ENCODE measurements at regions not wholly inside any gene's neighbourhood (a gene's known extent, or its start where the extent isn't known, plus 50 kb on each side); places are given as distances from the start of the nearest gene placed in this dataset.

GRCh38 chr13:90168953-90169352 lies 1178.5 kb upstream of the MIR17HG start:
- no peak for TF ChIP-seq EGR1 (IDR thresholded peaks at IDR 0.05; ENCODE audit: low read depth)
- TF ChIP-seq CTCF (IDR thresholded peaks at IDR 0.05 in 2 of 3, conservative IDR thresholded peaks at IDR 0.05 in 1 of 3; ENCODE audit: borderline replicate concordance in 1 of 3, insufficient read depth in 1 of 3, low read depth in 2 of 3, low read length in 2 of 3), result no peak
- TF ChIP-seq SRF (IDR thresholded peaks at IDR 0.05; ENCODE audit: low read depth), result no peak
- TF ChIP-seq YY1 (IDR thresholded peaks at IDR 0.05; ENCODE audit: extremely low read depth, insufficient replicate concordance, low read depth, low read length), result no peak
- no peak for TF ChIP-seq FOSL1 (IDR thresholded peaks at IDR 0.05; ENCODE audit: low read depth)
- TF ChIP-seq ZFX (IDR thresholded peaks at IDR 0.05), result no peak
- no peak for TF ChIP-seq MAX (IDR thresholded peaks at IDR 0.05)
- no peak for TF ChIP-seq POLR2AphosphoS5 (IDR thresholded peaks at IDR 0.05; ENCODE audit: low read depth, low read length)
- TF ChIP-seq ATF3 (IDR thresholded peaks at IDR 0.05), result no peak
- TF ChIP-seq EZH2phosphoT487 (IDR thresholded peaks at IDR 0.05; ENCODE audit: borderline replicate concordance), result no peak
- no peak for TF ChIP-seq POLR2A (IDR thresholded peaks at IDR 0.05; ENCODE audit: borderline replicate concordance, extremely low read depth, insufficient read depth, insufficient read length)
- no peak for TF ChIP-seq CEBPB (IDR thresholded peaks at IDR 0.05; ENCODE audit: low read depth)
- no TSS peak for BruUV-seq (replicated peaks)
- POLR2A ChIA-PET, result no interaction called here

More at GRCh38 chr13:90168953-90169352, 1178.5 kb upstream of the MIR17HG start:
- CTCF ChIA-PET, result no interaction called here
- no peaks in the 10 kb centered on the region for H3K79me2 ChIP-seq (ENCODE audit: insufficient read depth, low read length)
- no peaks in the 10 kb centered on the region for H3K4me1 ChIP-seq (ENCODE audit: control insufficient read depth in 1 of 2, insufficient read depth in 2 of 2, low read length in 2 of 2)
- RAD21 ChIA-PET (ENCODE audit: low non-redundant PET in 1 of 2, low total read pairs in 2 of 2, uncharacterized antibody in 2 of 2, unreplicated experiment in 2 of 2), result no interaction called here
- H3K27me3 ChIP-seq (ENCODE audit: insufficient read depth, low read length), result no peaks in the 10 kb centered on the region
- no peak overlapping the region for H3K4me2 ChIP-seq (ENCODE audit: low read length)
- ATAC-seq (no peak), DNase-seq (ENCODE audit: low read depth, low spot score) (no peak)
- H3K4me3 ChIP-seq (replicated peaks in 1 of 2; ENCODE audit: low read depth in 1 of 2, low read length in 2 of 2), result no peak overlapping the region
- H3K36me3 ChIP-seq (ENCODE audit: control insufficient read depth in 1 of 2, insufficient read depth in 2 of 2, low read length in 2 of 2), result no peaks in the 10 kb centered on the region
- no peaks in the 10 kb centered on the region for H3K9me2 ChIP-seq (ENCODE audit: insufficient read depth)
- intact Hi-C loops (cut with micrococcal nuclease), result no loop called here
- no peaks in the 10 kb centered on the region for H3K9me3 ChIP-seq (ENCODE audit: control insufficient read depth in 1 of 2, insufficient read depth in 1 of 2, low read depth in 1 of 2, low read length in 2 of 2)
- H4K20me1 ChIP-seq (ENCODE audit: insufficient read depth), result no peaks in the 10 kb centered on the region
- no peak overlapping the region for H3K27ac ChIP-seq (ENCODE audit: low read depth, low read length)
- no peak overlapping the region for H2AFZ ChIP-seq (ENCODE audit: low read depth, low read length, poor library complexity, severe bottlenecking)
- no peak overlapping the region for H3K9ac ChIP-seq (ENCODE audit: low read length)

Measured in HCT116 (cell line).